B cell (primary cell): ENCODE measurements at regions not wholly inside any gene's neighbourhood (a gene's known extent, or its start where the extent isn't known, plus 50 kb on each side); places are given as distances from the start of the nearest gene placed in this dataset.

ENCODE experiments used
- ATAC-seq: fragments of 200-7000 bp; cut with Tn5 transposase; one replicate; pipeline ENCODE4 v1.10.0; 2021; ENCODE audit warnings: low read depth, mild to moderate bottlenecking, moderate number of reproducible peaks, moderate library complexity
- CTCF ChIA-PET: fragments of 350-600 bp; sonication (Branson Sonifier 250); formaldehyde crosslinking; loops from one replicate; lab custom pipeline; 2021; ENCODE audit warnings: antibody characterized with exemption, inconsistent platforms; lab: Charles Lee
- POLR2A ChIA-PET: fragments of 350-600 bp; sonication (Branson Sonifier 250); formaldehyde crosslinking; loops from one replicate; lab custom pipeline; 2021; ENCODE audit warnings: antibody characterized with exemption; lab: Charles Lee
- DNase-seq: peaks from one replicate; pipeline ENCODE4 v3.0.0; 2013
- H2AFZ ChIP-seq: 2 replicates; pipeline ENCODE4 v1.6.1; 2012; ENCODE audit warnings: mild to moderate bottlenecking, low read depth, low read length; ENCODE audit not compliant: insufficient read depth, poor library complexity, severe bottlenecking
- H3K27ac ChIP-seq, 2 donors: 1 replicate in 1 of 2; 2 replicates in 1 of 2; pipeline ENCODE4 v1.5.1; 2012 to 2013; ENCODE audit warnings: low read length in 2 of 2, mild to moderate bottlenecking in 2 of 2, moderate library complexity in 1 of 2
- H3K27me3 ChIP-seq, 4 experiments: fragments of 200-600 bp in 1 of 4; sonication (generic) in 1 of 4; replicated peaks in 1 of 4; 1 replicate in 2 of 4; 2 replicates in 2 of 4; pipeline versions ENCODE4 v1.6.1 to v1.7.0; 2013 to 2016; ENCODE audit warnings: low read length in 3 of 4, mild to moderate bottlenecking in 2 of 4, mixed read lengths in 1 of 4, moderate library complexity in 1 of 4; ENCODE audit not compliant: insufficient read depth in 4 of 4, control insufficient read depth in 3 of 4; ENCODE audit errors: control extremely low read depth in 1 of 4
- H3K36me3 ChIP-seq, 2 experiments: replicated peaks in 1 of 2; 1 replicate in 1 of 2; 2 replicates in 1 of 2; pipeline versions ENCODE4 v1.6.1 to v1.7.1; 2013; ENCODE audit warnings: low read length in 1 of 2; ENCODE audit not compliant: insufficient read depth in 2 of 2, control insufficient read depth in 1 of 2; ENCODE audit errors: control extremely low read depth in 1 of 2, extremely low read depth in 1 of 2
- H3K4me1 ChIP-seq, 2 donors: fragments of 200-600 bp in 1 of 2; sonication (generic) in 1 of 2; 1 replicate in 1 of 2; 2 replicates in 1 of 2; pipeline versions ENCODE4 v1.5.1 to v1.6.1; 2013 to 2017; ENCODE audit warnings: low read length in 2 of 2; ENCODE audit not compliant: control insufficient read depth in 2 of 2, insufficient read depth in 2 of 2
- H3K4me2 ChIP-seq: replicated peaks from 2 replicates; pipeline ENCODE3; 2012; ENCODE audit warnings: mild to moderate bottlenecking, low read depth, low read length; ENCODE audit not compliant: poor library complexity, severe bottlenecking
- H3K4me3 ChIP-seq, 5 experiments: fragments of 200-600 bp in 1 of 5; sonication (generic) in 1 of 5; 1 replicate in 3 of 5; 2 replicates in 2 of 5; pipeline versions ENCODE4 v1.5.1 to v1.7.0; 2011 to 2016; ENCODE audit warnings: low read length in 4 of 5, mild to moderate bottlenecking in 4 of 5, low read depth in 2 of 5, control low read depth in 1 of 5, moderate library complexity in 1 of 5; ENCODE audit not compliant: insufficient read depth in 1 of 5; ENCODE audit errors: control extremely low read depth in 1 of 5, extremely low read depth in 1 of 5
- H3K79me2 ChIP-seq: fragments of 200-600 bp; sonication (generic); one replicate; pipeline ENCODE4 v1.6.0; 2016; ENCODE audit warnings: low read length; ENCODE audit not compliant: control insufficient read depth, insufficient read depth
- H3K9ac ChIP-seq: fragments of 200-600 bp; sonication (generic); 2 replicates; pipeline ENCODE4 v1.6.1; 2017; ENCODE audit warnings: mild to moderate bottlenecking, low read length, moderate library complexity
- H3K9me3 ChIP-seq, 3 donors: one replicate each; pipeline versions ENCODE4 v1.6.1 to v1.7.1; 2013; ENCODE audit warnings: low read length in 2 of 3; ENCODE audit not compliant: control insufficient read depth in 2 of 3, insufficient read depth in 1 of 3; ENCODE audit errors: control extremely low read depth in 1 of 3
- H4K20me1 ChIP-seq: 2 replicates; pipeline ENCODE4 v1.6.0; 2012; ENCODE audit warnings: mild to moderate bottlenecking, low read length; ENCODE audit not compliant: insufficient read depth, control insufficient read depth, poor library complexity, severe bottlenecking
- H3K27ac Mint-ChIP-seq: one replicate; pipeline ENCODE4 v1.8.0; 2021; ENCODE audit warnings: mixed read lengths
- H3K27me3 Mint-ChIP-seq: one replicate; pipeline ENCODE4 v1.8.0; 2021; ENCODE audit warnings: mixed read lengths
- H3K4me1 Mint-ChIP-seq: one replicate; pipeline ENCODE4 v1.8.0; 2021; ENCODE audit warnings: mixed read lengths
- H3K4me3 Mint-ChIP-seq: one replicate; pipeline ENCODE4 v1.8.0; 2021; ENCODE audit warnings: mixed read lengths
- H3K9me3 Mint-ChIP-seq: one replicate; pipeline ENCODE4 v1.8.0; 2022; ENCODE audit warnings: mixed read lengths; ENCODE audit not compliant: insufficient read depth
- CTCF ChIP-seq: fragments of 200-600 bp; IDR thresholded peaks from one replicate; pipeline ENCODE4 v1.8.0; 2022; ENCODE audit warnings: antibody characterized with exemption, mild to moderate bottlenecking
- EZH2 ChIP-seq: IDR thresholded peaks from 2 replicates; pipeline ENCODE4 v1.6.1; 2012; ENCODE audit warnings: borderline replicate concordance, low read depth, mild to moderate bottlenecking, moderate library complexity, low read length; ENCODE audit not compliant: insufficient read depth, poor library complexity, severe bottlenecking
- WGBS: methylation state at CpG from one replicate; pipeline ENCODE4 v1.1.5; 2013; ENCODE audit warnings: missing lambda C conversion rate; ENCODE audit not compliant: insufficient coverage; 5-methylcytosine and 5-hydroxymethylcytosine counted together
- intact Hi-C: fragments of 100-400 bp; cut with micrococcal nuclease; formaldehyde crosslinking; loops from one replicate; pipeline ENCODE4 v1.10.0; 2022

GRCh38 chr3:185308126-185308754, 54.4 kb upstream of the EHHADH start:
- DNase-seq (peak; percentile 77), ATAC-seq (peak; percentile 49)
- no peaks in the 10 kb centered on the region for H3K79me2 ChIP-seq
- TF ChIP-seq CTCF (peak; percentile 82), EZH2 (no peak)
- intact Hi-C loops = loop anchor here (10.0 kb wide), 1 partner anchor 133 kb away; no protein-coding TSS in a partner anchor
- no peaks in the 10 kb centered on the region for H3K36me3 ChIP-seq
- Mint-ChIP-seq H3K4me1 (no peaks in the 10 kb centered on the region), H3K27me3 (no peaks in the 10 kb centered on the region), H3K4me3 (no peak overlapping the region), H3K27ac (no peak overlapping the region), H3K9me3 (peaks cover 8% of the 10 kb centered on the region)
- WGBS = 100% methylated on average over 2 of the region's 2 CpGs
- no peaks in the 10 kb centered on the region for H3K4me1 ChIP-seq
- ChIA-PET POLR2A (no interaction called here), CTCF (interaction anchor here (0.7 to 4.3 kb wide), 15 partner anchors 10 to 747 kb away, joined by 3 to 39 read pairs (median 3); partner anchors contain the start of gene EPHB3)
- H3K9ac ChIP-seq = no peak overlapping the region
- H3K27me3 ChIP-seq = no peaks in the 10 kb centered on the region
- H3K4me2 ChIP-seq = no peak overlapping the region
- H3K4me3 ChIP-seq = no peak overlapping the region
- H3K27ac ChIP-seq = no peak overlapping the region
- peaks cover 0 to 9% (median 5%) of the 10 kb centered on the region in 3 donors for H3K9me3 ChIP-seq
- H2AFZ ChIP-seq = no peak overlapping the region
- no peaks in the 10 kb centered on the region for H4K20me1 ChIP-seq

GRCh38 chr3:185309302-185309701, 53.6 kb upstream of the MAP3K13 start:
- H3K9me3 Mint-ChIP-seq = peaks cover 8% of the 10 kb centered on the region
- no peak overlapping the region for H3K27ac ChIP-seq
- no peak overlapping the region for H3K4me3 Mint-ChIP-seq
- H3K27me3 Mint-ChIP-seq = no peaks in the 10 kb centered on the region
- H3K4me1 Mint-ChIP-seq = no peaks in the 10 kb centered on the region
- H3K9me3 ChIP-seq = peaks cover 0 to 9% (median 5%) of the 10 kb centered on the region in 3 donors
- H3K9ac ChIP-seq = no peak overlapping the region
- intact Hi-C loops = loop anchor here (10.0 kb wide), 1 partner anchor 135 kb away; no protein-coding TSS in a partner anchor
- POLR2A ChIA-PET = no interaction called here
- no peaks in the 10 kb centered on the region for H3K79me2 ChIP-seq
- ATAC-seq (no peak), DNase-seq (no peak)
- no peak overlapping the region for H3K27ac Mint-ChIP-seq
- no peak for TF ChIP-seq EZH2
- no peak for TF ChIP-seq CTCF
- H3K4me1 ChIP-seq = no peaks in the 10 kb centered on the region
- no peaks in the 10 kb centered on the region for H4K20me1 ChIP-seq
- H2AFZ ChIP-seq = no peak overlapping the region
- no peak overlapping the region for H3K4me3 ChIP-seq
- 50% methylated on average over 2 of the region's 4 CpGs for WGBS
- H3K27me3 ChIP-seq = no peaks in the 10 kb centered on the region
- CTCF ChIA-PET = interaction anchor here (0.6 to 4.3 kb wide), 7 partner anchors 19 to 748 kb away, joined by 3 to 39 read pairs (median 8); partner anchors contain the start of gene EPHB3
- no peak overlapping the region for H3K4me2 ChIP-seq
- no peaks in the 10 kb centered on the region for H3K36me3 ChIP-seq
